ENCODE measurements at regions not wholly inside any gene's neighbourhood (a gene's known extent, or its start where the extent isn't known, plus 50 kb on each side); places are given as distances from the start of the nearest gene placed in this dataset.
"Not testable (repeated sequence)": the region's sequence is repeated elsewhere in the genome, so short reads cannot be mapped to it uniquely, and the experiment has no call there.

DNA sequence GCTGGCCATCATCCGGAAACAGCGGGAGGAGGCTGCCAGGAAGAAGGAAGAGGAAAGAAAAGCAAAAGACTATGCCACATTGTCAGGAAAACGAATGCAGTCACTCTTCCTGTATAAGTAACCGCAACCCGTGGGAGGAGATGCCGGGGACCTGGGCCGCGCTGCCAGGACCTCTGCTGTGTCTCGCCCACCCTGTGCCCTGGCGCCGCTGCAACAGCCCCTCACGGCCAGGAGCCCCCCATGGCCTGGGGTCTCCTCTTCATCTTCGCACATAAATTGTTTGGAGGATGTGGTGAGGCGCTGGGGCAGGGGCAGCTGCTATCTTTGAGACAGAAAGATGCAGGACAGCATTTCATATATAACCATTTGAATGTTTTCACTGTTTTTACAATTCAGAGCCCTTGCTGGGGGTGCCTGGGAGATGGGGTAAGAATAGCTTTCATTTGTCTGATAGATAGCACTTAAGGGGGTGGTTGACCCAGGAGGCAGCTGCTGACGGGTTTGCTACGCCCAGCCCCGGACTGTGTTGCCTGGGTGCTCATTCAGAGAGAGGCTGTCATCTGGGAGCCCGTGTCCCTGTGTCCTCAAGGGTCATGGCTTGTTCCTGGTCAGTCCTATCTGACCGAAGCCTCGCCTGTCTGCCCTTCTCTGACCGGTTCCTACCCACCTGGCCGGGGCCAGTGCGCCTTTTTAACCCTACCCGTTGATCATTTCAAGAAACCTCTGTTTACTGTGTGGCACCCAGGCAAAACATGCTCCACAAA, 1067.7 kb upstream of the COX7C start:
- DNase-seq, result no peak

DNA sequence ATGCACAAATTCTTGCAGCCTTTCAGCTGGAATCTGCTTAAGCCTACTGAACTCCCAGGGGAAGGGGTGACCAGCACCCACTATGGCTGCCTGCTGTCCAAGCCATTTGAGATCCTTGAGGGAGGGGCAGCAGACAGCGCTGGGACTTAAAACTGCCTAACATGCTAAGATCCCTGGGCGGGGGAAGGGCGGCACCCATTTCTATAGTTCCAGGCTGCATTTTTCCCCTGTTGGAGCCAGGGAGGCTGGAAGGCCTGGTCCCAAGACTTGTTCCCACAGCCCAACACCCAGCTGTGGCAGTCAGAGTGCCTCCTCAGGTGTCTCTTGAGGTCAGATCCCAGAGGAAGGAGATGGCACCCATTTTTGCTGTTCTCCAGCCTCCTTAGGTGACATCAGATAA, 1061.3 kb upstream of the COX7C start:
- H3K36me3 ChIP-seq, result no peaks in the 10 kb centered on the region
- DNase-seq, result no peak
- no peak overlapping the region for H3K27ac ChIP-seq
- peaks cover 13% of the 10 kb centered on the region for H3K9me3 ChIP-seq
- no peak for ATAC-seq
- no peaks in the 10 kb centered on the region for H3K27me3 ChIP-seq
- intact Hi-C loops (cut with DNase I), result no loop called here
- TF ChIP-seq, protein P1, sequence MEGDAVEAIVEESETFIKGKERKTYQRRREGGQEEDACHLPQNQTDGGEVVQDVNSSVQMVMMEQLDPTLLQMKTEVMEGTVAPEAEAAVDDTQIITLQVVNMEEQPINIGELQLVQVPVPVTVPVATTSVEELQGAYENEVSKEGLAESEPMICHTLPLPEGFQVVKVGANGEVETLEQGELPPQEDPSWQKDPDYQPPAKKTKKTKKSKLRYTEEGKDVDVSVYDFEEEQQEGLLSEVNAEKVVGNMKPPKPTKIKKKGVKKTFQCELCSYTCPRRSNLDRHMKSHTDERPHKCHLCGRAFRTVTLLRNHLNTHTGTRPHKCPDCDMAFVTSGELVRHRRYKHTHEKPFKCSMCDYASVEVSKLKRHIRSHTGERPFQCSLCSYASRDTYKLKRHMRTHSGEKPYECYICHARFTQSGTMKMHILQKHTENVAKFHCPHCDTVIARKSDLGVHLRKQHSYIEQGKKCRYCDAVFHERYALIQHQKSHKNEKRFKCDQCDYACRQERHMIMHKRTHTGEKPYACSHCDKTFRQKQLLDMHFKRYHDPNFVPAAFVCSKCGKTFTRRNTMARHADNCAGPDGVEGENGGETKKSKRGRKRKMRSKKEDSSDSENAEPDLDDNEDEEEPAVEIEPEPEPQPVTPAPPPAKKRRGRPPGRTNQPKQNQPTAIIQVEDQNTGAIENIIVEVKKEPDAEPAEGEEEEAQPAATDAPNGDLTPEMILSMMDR (IDR thresholded peaks at IDR 0.05), result no peak
- no peak overlapping the region for H3K4me3 ChIP-seq
- H3K4me1 ChIP-seq, result no peaks in the 10 kb centered on the region

More for the DNA sequence above, 1067.7 kb upstream of the COX7C start:
- no peaks in the 10 kb centered on the region for H3K36me3 ChIP-seq
- H3K27me3 ChIP-seq, result no peaks in the 10 kb centered on the region
- H3K4me1 ChIP-seq, result no peaks in the 10 kb centered on the region
- H3K9me3 ChIP-seq, result peaks cover 4% of the 10 kb centered on the region
- H3K4me3 ChIP-seq, result no peak overlapping the region
- TF ChIP-seq, protein P1 (IDR thresholded peaks at IDR 0.05), result no peak
- H3K27ac ChIP-seq, result no peak overlapping the region
- ATAC-seq, result peak; percentile 21
- intact Hi-C loops (cut with DNase I), result no loop called here

DNA sequence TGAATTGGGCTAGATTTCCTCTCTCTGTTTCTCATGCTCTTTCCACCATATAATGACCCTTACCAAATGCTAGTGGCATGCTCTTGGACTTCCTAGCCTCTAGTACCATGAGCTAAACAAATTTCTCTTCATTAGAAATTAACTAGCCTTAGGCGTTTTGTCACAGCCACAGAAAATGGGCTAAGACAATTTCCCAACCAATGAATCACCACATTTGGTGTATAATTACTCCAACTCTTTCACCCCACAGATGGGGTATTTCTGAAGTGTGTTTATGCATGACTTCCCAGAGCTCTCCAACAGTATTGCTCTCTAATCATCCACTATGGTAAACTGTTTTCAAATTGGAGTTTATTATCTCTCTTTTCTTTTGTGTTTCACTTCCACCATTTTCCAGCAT, 1041.1 kb upstream of the COX7C start:
- no peak for ATAC-seq
- TF ChIP-seq, protein P1 (IDR thresholded peaks at IDR 0.05), result no peak
- Histone ChIP-seq H3K27me3 (no peaks in the 10 kb centered on the region), H3K9me3 (no peaks in the 10 kb centered on the region), H3K36me3 (no peaks in the 10 kb centered on the region), H3K27ac (no peak overlapping the region), H3K4me3 (no peak overlapping the region), H3K4me1 (no peaks in the 10 kb centered on the region)
- intact Hi-C loops (cut with DNase I), result no loop called here
- no peak for DNase-seq

DNA sequence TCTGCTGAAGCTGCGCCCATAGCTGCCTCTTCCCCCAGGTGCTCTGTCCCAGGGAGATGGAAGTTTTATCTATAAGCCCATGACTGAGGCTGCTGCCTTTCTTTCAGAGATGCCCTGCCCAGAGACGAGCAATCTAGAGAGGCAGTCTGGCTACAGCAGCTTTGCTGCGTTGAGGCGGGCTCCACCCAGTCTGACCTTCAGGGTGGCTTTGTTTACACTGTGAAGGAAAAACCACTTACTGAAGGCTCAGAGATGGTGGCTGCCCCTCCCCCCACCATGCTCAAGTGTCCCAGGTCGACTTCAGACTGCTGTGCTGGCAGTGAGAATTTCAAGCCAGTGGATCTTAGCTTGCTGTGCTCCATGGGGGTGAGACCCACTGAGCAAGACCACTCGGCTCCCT, 1029.9 kb upstream of the COX7C start:
- H3K9me3 ChIP-seq; H3K4me1 ChIP-seq; intact Hi-C loops (cut with DNase I); H3K4me3 ChIP-seq; H3K27ac ChIP-seq; H3K27me3 ChIP-seq; ATAC-seq; H3K36me3 ChIP-seq: not testable (repeated sequence)
- DNase-seq, result peak; percentile 49

DNA sequence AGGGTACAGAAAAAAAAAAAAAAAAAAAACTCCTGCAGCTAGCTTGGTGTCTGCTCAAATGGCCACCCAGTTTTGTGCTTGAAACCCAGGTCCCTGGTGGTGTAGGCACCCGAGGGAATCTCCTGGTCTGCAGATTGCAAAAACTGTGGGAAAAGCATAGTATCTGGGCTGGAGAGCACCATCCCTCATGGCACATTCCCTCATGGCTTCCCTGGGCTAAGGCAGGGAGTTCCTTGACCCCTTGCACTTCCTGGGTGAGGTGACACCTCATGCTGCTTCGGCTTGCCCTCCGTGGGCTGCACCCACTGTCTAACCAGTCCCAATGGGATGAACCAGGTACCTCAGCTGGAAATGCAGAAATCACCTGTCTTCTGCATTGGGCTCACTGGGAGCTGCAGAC, 1029.5 kb upstream of the COX7C start:
- H3K27ac ChIP-seq; H3K9me3 ChIP-seq; H3K4me1 ChIP-seq; H3K4me3 ChIP-seq; DNase-seq; intact Hi-C loops (cut with DNase I); H3K27me3 ChIP-seq; H3K36me3 ChIP-seq; ATAC-seq: not testable (repeated sequence)

DNA sequence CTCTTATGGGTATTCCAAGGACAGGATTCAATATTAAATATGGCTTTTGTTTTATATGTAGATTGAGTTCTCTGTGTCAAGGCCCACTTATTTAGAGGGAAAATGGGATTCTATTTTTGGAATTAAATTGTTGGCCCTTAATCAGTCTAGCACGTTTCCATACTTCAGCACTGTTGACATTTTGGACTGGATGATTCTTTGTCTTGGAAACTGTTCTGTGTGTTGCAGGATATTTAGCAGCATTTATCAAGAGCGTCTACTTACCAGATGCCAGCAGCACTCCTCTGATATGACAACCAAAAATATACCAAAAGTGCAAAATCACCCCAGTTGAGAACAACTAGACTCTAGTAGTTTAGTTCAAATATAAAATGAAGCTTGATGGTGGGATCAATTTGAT, 1027.0 kb upstream of the COX7C start:
- Histone ChIP-seq H3K4me1 (no peaks in the 10 kb centered on the region), H3K36me3 (no peaks in the 10 kb centered on the region), H3K27me3 (no peaks in the 10 kb centered on the region), H3K9me3 (no peaks in the 10 kb centered on the region), H3K4me3 (no peak overlapping the region), H3K27ac (no peak overlapping the region)
- TF ChIP-seq, protein P1 (IDR thresholded peaks at IDR 0.05), result no peak
- intact Hi-C loops (cut with DNase I), result no loop called here
- no peak for DNase-seq
- ATAC-seq, result no peak

DNA sequence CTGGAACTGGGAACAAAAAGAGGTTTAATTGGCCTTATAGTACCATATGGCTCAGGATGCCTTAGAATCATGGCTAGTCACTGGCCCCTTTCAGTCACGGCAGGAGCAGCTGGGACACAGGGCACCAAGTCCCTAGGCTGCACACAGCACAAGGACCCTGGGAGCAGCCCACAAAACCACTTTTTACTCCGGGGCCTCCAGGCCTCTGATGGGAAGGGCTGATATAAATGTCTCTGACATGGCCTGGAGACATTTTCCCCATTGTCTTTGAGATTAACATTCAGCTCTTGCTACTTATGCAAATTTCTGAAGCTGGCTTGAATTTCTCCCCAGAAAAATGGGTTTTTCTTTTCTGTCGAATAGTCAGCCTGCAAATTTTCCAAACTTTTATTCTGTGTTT, 1026.4 kb upstream of the COX7C start:
- H3K27ac ChIP-seq, result no peak overlapping the region
- no peaks in the 10 kb centered on the region for H3K36me3 ChIP-seq
- H3K27me3 ChIP-seq, result no peaks in the 10 kb centered on the region
- intact Hi-C loops (cut with DNase I), result no loop called here
- no peak overlapping the region for H3K4me3 ChIP-seq
- peak; percentile 17 for DNase-seq
- no peak for ATAC-seq
- H3K9me3 ChIP-seq, result no peaks in the 10 kb centered on the region
- TF ChIP-seq, protein P1 (IDR thresholded peaks at IDR 0.05), result no peak
- H3K4me1 ChIP-seq, result no peaks in the 10 kb centered on the region
